ENCODE measurements at regions not wholly inside any gene's neighbourhood (a gene's known extent, or its start where the extent isn't known, plus 50 kb on each side); places are given as distances from the start of the nearest gene placed in this dataset.

GRCh38 chr1:238153939-238154338, 263.2 kb upstream of the ZP4 start:
- DNase-seq, result no peak

- no peak for DNase-seq
Observed at GRCh38 chr1:238153253-238153652, 262.5 kb upstream of the ZP4 start.

- DNase-seq, result no peak
Observed at GRCh38 chr1:238152119-238152518, 261.4 kb upstream of the ZP4 start.

- no peak for DNase-seq
Observed at GRCh38 chr1:238143038-238143437, 252.3 kb upstream of the ZP4 start.

GRCh38 chr1:238141353-238141752, 250.6 kb upstream of the ZP4 start:
- DNase-seq, result no peak

- DNase-seq, result no peak
Observed at GRCh38 chr1:238139713-238140112, 249.0 kb upstream of the ZP4 start.

GRCh38 chr1:238138059-238138626, 247.4 kb upstream of the ZP4 start:
- no peak for DNase-seq

GRCh38 chr1:238135708-238136664, 245.3 kb upstream of the ZP4 start:
- DNase-seq, result no peak

- DNase-seq, result no peak
Observed at GRCh38 chr1:238129677-238130076, 239.0 kb upstream of the ZP4 start.

- DNase-seq, result no peak
Observed at GRCh38 chr1:238123201-238123600, 232.5 kb upstream of the ZP4 start.

- DNase-seq, result no peak
Observed at GRCh38 chr1:238119861-238120260, 229.1 kb upstream of the ZP4 start.

GRCh38 chr1:238119060-238119459, 228.3 kb upstream of the ZP4 start:
- DNase-seq, result no peak

GRCh38 chr1:238115852-238116251, 225.1 kb upstream of the ZP4 start:
- DNase-seq, result no peak

GRCh38 chr1:238112952-238113621, 222.4 kb upstream of the ZP4 start:
- DNase-seq, result no peak

- DNase-seq, result no peak
Observed at GRCh38 chr1:238111516-238111915, 220.8 kb upstream of the ZP4 start.

GRCh38 chr1:238111081-238111480, 220.4 kb upstream of the ZP4 start:
- no peak for DNase-seq

- no peak for DNase-seq
Observed at GRCh38 chr1:238108417-238108816, 217.7 kb upstream of the ZP4 start.

GRCh38 chr1:238107322-238107721, 216.6 kb upstream of the ZP4 start:
- DNase-seq, result no peak

- DNase-seq, result no peak
Observed at GRCh38 chr1:238104752-238105151, 214.0 kb upstream of the ZP4 start.

GRCh38 chr1:238101923-238102322, 211.2 kb upstream of the ZP4 start:
- no peak for DNase-seq

- DNase-seq, result no peak
Observed at GRCh38 chr1:238099871-238100270, 209.1 kb upstream of the ZP4 start.

- DNase-seq, result no peak
Observed at GRCh38 chr1:238089615-238090014, 198.9 kb upstream of the ZP4 start.

GRCh38 chr1:238088560-238089290, 198.0 kb upstream of the ZP4 start:
- no peak for DNase-seq
